ENCODE measurements at regions not wholly inside any gene's neighbourhood (a gene's known extent, or its start where the extent isn't known, plus 50 kb on each side); places are given as distances from the start of the nearest gene placed in this dataset.

- Histone ChIP-seq H3K4me3 (no peak overlapping the region), H3K27ac (no peak overlapping the region)
- WGBS, 2 experiments (ENCODE audit: low coverage in 1 of 2, low lambda C conversion rate in 2 of 2, missing lambda C conversion rate in 2 of 2): 68 to 72% methylated on average over 4 of the region's 4 CpGs
Observed at GRCh38 chr2:200748779-200749178, 62.9 kb upstream of the BZW1 start.

GRCh38 chr2:200749631-200750322, 61.9 kb upstream of the BZW1 start:
- Histone ChIP-seq H3F3A (ENCODE audit: insufficient read depth) (no peaks in the 10 kb centered on the region), H3K9ac (no peak overlapping the region), H3K27ac (no peak overlapping the region), H4K20me1 (ENCODE audit: insufficient read depth) (no peaks in the 10 kb centered on the region), H3K27me3 (replicated peaks; ENCODE audit: insufficient read depth) (no peaks in the 10 kb centered on the region), H3K79me2 (ENCODE audit: insufficient read depth) (no peaks in the 10 kb centered on the region), H3K4me1 (ENCODE audit: insufficient read depth) (0 out of 2 replicates have a peak, but pooled peaks cover 3% of the 10 kb centered on the region), H3K4me3 (no peak overlapping the region), H3K9me2 (ENCODE audit: insufficient read depth) (no peaks in the 10 kb centered on the region), H3K4me2 (ENCODE audit: unreplicated experiment) (no peak overlapping the region), H3K36me3 (ENCODE audit: low read depth) (no peaks in the 10 kb centered on the region), H3K9me3 (ENCODE audit: low read depth) (no peaks in the 10 kb centered on the region), H2AFZ (no peak overlapping the region)
- in situ Hi-C loops (cut with MboI): no loop called here
- 88 to 89% methylated on average over 4 of the region's 4 CpGs for WGBS, 2 experiments (ENCODE audit: low coverage in 1 of 2, low lambda C conversion rate in 2 of 2, missing lambda C conversion rate in 2 of 2)
- no peak for TF ChIP-seq EZH2phosphoT487 (IDR thresholded peaks at IDR 0.05; ENCODE audit: insufficient read depth, low read depth)
- no peak for TF ChIP-seq EZH2 (IDR thresholded peaks at IDR 0.05; ENCODE audit: insufficient read depth, poor library complexity, severe bottlenecking)
- no peak for DNase-seq

More at GRCh38 chr2:200748779-200749178, 62.9 kb upstream of the BZW1 start:
- H3K4me2 ChIP-seq (ENCODE audit: unreplicated experiment): no peak overlapping the region
- no peaks in the 10 kb centered on the region for H4K20me1 ChIP-seq (ENCODE audit: insufficient read depth)
- no peak for TF ChIP-seq EZH2 (IDR thresholded peaks at IDR 0.05; ENCODE audit: insufficient read depth, poor library complexity, severe bottlenecking)
- no peak for TF ChIP-seq EZH2phosphoT487 (IDR thresholded peaks at IDR 0.05; ENCODE audit: insufficient read depth, low read depth)
- H2AFZ ChIP-seq: no peak overlapping the region
- H3K9ac ChIP-seq: no peak overlapping the region
- H3K36me3 ChIP-seq (ENCODE audit: low read depth): no peaks in the 10 kb centered on the region
- in situ Hi-C loops (cut with MboI): no loop called here
- H3K9me3 ChIP-seq (ENCODE audit: low read depth): no peaks in the 10 kb centered on the region
- H3K79me2 ChIP-seq (ENCODE audit: insufficient read depth): no peaks in the 10 kb centered on the region
- no peaks in the 10 kb centered on the region for H3K9me2 ChIP-seq (ENCODE audit: insufficient read depth)
- DNase-seq: no peak
- H3F3A ChIP-seq (ENCODE audit: insufficient read depth): no peaks in the 10 kb centered on the region
- H3K27me3 ChIP-seq (replicated peaks; ENCODE audit: insufficient read depth): no peaks in the 10 kb centered on the region
- H3K4me1 ChIP-seq (ENCODE audit: insufficient read depth): no peaks in the 10 kb centered on the region

GRCh38 chr2:200750323-200750910, 61.3 kb upstream of the BZW1 start:
- Histone ChIP-seq H3K27ac (no peak overlapping the region), H3F3A (ENCODE audit: insufficient read depth) (no peaks in the 10 kb centered on the region), H3K4me2 (ENCODE audit: unreplicated experiment) (no peak overlapping the region), H3K79me2 (ENCODE audit: insufficient read depth) (no peaks in the 10 kb centered on the region), H3K9me3 (ENCODE audit: low read depth) (no peaks in the 10 kb centered on the region), H4K20me1 (ENCODE audit: insufficient read depth) (no peaks in the 10 kb centered on the region), H3K36me3 (ENCODE audit: low read depth) (no peaks in the 10 kb centered on the region), H3K4me3 (no peak overlapping the region), H3K9me2 (ENCODE audit: insufficient read depth) (no peaks in the 10 kb centered on the region), H3K27me3 (replicated peaks; ENCODE audit: insufficient read depth) (no peaks in the 10 kb centered on the region), H3K4me1 (ENCODE audit: insufficient read depth) (0 out of 2 replicates have a peak, but pooled peaks cover 9% of the 10 kb centered on the region), H2AFZ (no peak overlapping the region), H3K9ac (no peak overlapping the region)
- TF ChIP-seq EZH2 (IDR thresholded peaks at IDR 0.05; ENCODE audit: insufficient read depth, poor library complexity, severe bottlenecking) (no peak), EZH2phosphoT487 (IDR thresholded peaks at IDR 0.05; ENCODE audit: insufficient read depth, low read depth) (no peak)
- DNase-seq: no peak
- in situ Hi-C loops (cut with MboI): no loop called here
- 78 to 79% methylated on average over 6 of the region's 6 CpGs for WGBS, 2 experiments (ENCODE audit: low coverage in 1 of 2, low lambda C conversion rate in 2 of 2, missing lambda C conversion rate in 2 of 2)

DNA sequence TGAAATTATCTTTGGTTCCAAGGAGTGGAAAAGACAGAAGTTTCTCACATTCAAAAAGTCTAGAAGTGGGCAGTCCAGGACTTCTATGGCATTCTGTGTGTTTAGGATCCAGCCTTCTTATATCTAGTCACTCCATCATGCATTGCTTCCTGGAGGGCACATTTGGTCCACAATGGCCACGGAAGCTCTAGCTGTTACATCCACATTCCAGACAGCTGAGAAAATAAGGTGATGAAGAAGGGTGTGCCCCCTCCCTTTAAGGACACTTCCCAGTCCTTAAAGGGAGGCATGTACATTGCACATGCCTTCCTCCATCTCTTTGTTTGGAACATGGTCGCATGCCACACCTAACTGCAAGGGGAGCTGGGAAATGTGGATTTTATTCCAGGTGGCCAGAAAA, 59.9 kb upstream of the BZW1 start:
- Histone ChIP-seq H2AFZ (no peak overlapping the region), H3K9ac (no peak overlapping the region), H3F3A (ENCODE audit: insufficient read depth) (no peaks in the 10 kb centered on the region), H3K4me3 (no peak overlapping the region), H3K79me2 (ENCODE audit: insufficient read depth) (no peaks in the 10 kb centered on the region), H3K9me2 (ENCODE audit: insufficient read depth) (no peaks in the 10 kb centered on the region), H3K4me1 (ENCODE audit: insufficient read depth) (peaks cover 11% of the 10 kb centered on the region; the same call in 1 of the 2 replicates), H3K9me3 (ENCODE audit: low read depth) (no peaks in the 10 kb centered on the region), H4K20me1 (ENCODE audit: insufficient read depth) (no peaks in the 10 kb centered on the region), H3K4me2 (ENCODE audit: unreplicated experiment) (no peak overlapping the region), H3K27me3 (replicated peaks; ENCODE audit: insufficient read depth) (no peaks in the 10 kb centered on the region), H3K27ac (no peak overlapping the region), H3K36me3 (ENCODE audit: low read depth) (no peaks in the 10 kb centered on the region)
- DNase-seq: no peak
- TF ChIP-seq EZH2 (IDR thresholded peaks at IDR 0.05; ENCODE audit: insufficient read depth, poor library complexity, severe bottlenecking) (no peak), EZH2phosphoT487 (IDR thresholded peaks at IDR 0.05; ENCODE audit: insufficient read depth, low read depth) (no peak)
- in situ Hi-C loops (cut with MboI): no loop called here
- WGBS, 2 experiments (ENCODE audit: low coverage in 1 of 2, low lambda C conversion rate in 2 of 2, missing lambda C conversion rate in 2 of 2): 57 to 64% methylated on average over 2 of the region's 2 CpGs

All from GM23248 (cell line).